CD4-positive, alpha-beta memory T cell (primary cell): ENCODE measurements at regions not wholly inside any gene's neighbourhood (a gene's known extent, or its start where the extent isn't known, plus 50 kb on each side); places are given as distances from the start of the nearest gene placed in this dataset.
"Not testable (repeated sequence)": the region's sequence is repeated elsewhere in the genome, so short reads cannot be mapped to it uniquely, and the experiment has no call there.

ENCODE experiments used
- CTCF ChIA-PET: fragments of 350-600 bp; sonication (Branson Sonifier 250); formaldehyde crosslinking; loops from one replicate; lab custom pipeline; 2021; ENCODE audit warnings: inconsistent platforms; ENCODE audit not compliant: partially characterized antibody; lab: Charles Lee
- POLR2A ChIA-PET: fragments of 350-600 bp; sonication (Branson Sonifier 250); formaldehyde crosslinking; loops from one replicate; lab custom pipeline; 2021; ENCODE audit not compliant: partially characterized antibody; lab: Charles Lee
- DNase-seq, 5 donors: peaks; one replicate each; pipeline versions ENCODE4 v3.0.0 to v3.0.0-alpha.2; 2020 to 2022; ENCODE audit warnings: mixed read lengths in 1 of 5
- H3K27ac ChIP-seq: one replicate; pipeline ENCODE4 v1.7.0; 2013; ENCODE audit warnings: low read depth, low read length
- H3K27me3 ChIP-seq: 2 replicates; pipeline ENCODE4 v1.7.0; 2013; ENCODE audit warnings: mild to moderate bottlenecking, low read length, moderate library complexity; ENCODE audit not compliant: insufficient read depth
- H3K36me3 ChIP-seq: 2 replicates; pipeline ENCODE4 v1.7.0; 2013; ENCODE audit warnings: mild to moderate bottlenecking, low read length, moderate library complexity; ENCODE audit not compliant: insufficient read depth
- H3K4me1 ChIP-seq: 2 replicates; pipeline ENCODE4 v1.7.0; 2013; ENCODE audit warnings: mild to moderate bottlenecking, low read length, moderate library complexity; ENCODE audit not compliant: insufficient read depth
- H3K4me3 ChIP-seq, 2 donors: one replicate each; pipeline ENCODE4 v1.7.0; 2013; ENCODE audit warnings: low read length in 2 of 2, mild to moderate bottlenecking in 1 of 2
- H3K9me3 ChIP-seq, 2 donors: one replicate each; pipeline ENCODE4 v1.7.0; 2013; ENCODE audit warnings: low read length in 2 of 2, control low read depth in 1 of 2; ENCODE audit not compliant: control insufficient read depth in 1 of 2
- H3K27ac Mint-ChIP-seq, 7 donors: one replicate each; pipeline ENCODE4 v1.8.0; 2020 to 2021; ENCODE audit warnings: mixed read lengths in 7 of 7, mild to moderate bottlenecking in 6 of 7, inconsistent platforms in 3 of 7, moderate library complexity in 3 of 7
- H3K27me3 Mint-ChIP-seq, 2 donors: one replicate each; pipeline ENCODE4 v1.8.0; 2020 to 2021; ENCODE audit warnings: mixed read lengths in 2 of 2
- H3K36me3 Mint-ChIP-seq, 2 donors: one replicate each; pipeline ENCODE4 v1.8.0; 2020 to 2021; ENCODE audit warnings: mixed read lengths in 2 of 2, inconsistent platforms in 1 of 2, mild to moderate bottlenecking in 1 of 2
- H3K4me1 Mint-ChIP-seq, 4 donors: one replicate each; pipeline ENCODE4 v1.8.0; 2020 to 2021; ENCODE audit warnings: mixed read lengths in 4 of 4, mild to moderate bottlenecking in 1 of 4
- H3K4me3 Mint-ChIP-seq, 8 donors: one replicate each; pipeline ENCODE4 v1.8.0; 2020 to 2021; ENCODE audit warnings: mixed read lengths in 8 of 8, mild to moderate bottlenecking in 7 of 8, moderate library complexity in 6 of 8, inconsistent platforms in 3 of 8
- H3K9me3 Mint-ChIP-seq, 8 donors: one replicate each; pipeline ENCODE4 v1.8.0; 2020 to 2021; ENCODE audit warnings: mixed read lengths in 8 of 8, mild to moderate bottlenecking in 5 of 8, inconsistent platforms in 3 of 8, moderate library complexity in 1 of 8
- intact Hi-C: fragments of 100-400 bp; cut with micrococcal nuclease; formaldehyde crosslinking; loops from one replicate; pipeline ENCODE4 v1.15.1; 2023

DNA sequence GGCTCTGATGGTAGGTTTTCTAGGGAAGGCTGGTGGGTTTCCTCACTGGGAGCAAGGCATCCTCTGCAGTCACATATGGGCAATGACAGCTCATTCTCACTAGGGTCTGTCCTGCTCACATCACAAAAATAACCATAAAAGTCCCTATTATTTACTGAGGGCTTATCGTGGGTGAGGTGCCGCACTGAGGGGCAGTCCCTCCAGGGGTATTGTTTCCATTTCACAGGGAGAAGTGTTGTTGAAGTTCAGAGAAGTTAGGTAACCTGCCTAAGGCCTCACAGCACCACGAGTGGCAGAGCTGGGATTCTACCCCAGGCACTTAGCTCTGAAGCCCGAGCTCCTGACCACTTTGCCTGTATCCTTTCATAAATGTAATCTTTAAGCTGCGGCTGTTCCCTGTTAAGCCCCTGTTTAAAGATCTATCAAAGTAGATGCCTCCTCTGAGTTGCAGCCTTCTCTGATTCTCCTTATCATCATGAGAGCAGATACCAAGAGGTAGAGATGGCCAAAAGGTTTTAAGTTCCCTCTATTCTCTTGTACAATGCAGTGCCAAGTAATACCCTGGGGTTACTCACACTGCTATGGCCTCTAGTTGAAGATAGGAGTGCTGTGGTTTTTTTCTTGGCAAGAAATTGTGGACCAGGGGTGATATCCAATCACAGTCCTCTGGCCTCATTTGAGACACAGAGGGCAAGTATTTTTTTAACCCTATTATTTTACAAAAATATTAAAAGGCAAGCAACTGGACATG lies 107.0 kb downstream of the RPLP1 start:
- Histone ChIP-seq H3K4me1 (no peaks in the 10 kb centered on the region), H3K9me3 (no peaks in the 10 kb centered on the region), H3K4me3 (no peak overlapping the region), H3K27ac (no peak overlapping the region), H3K36me3 (no peaks in the 10 kb centered on the region), H3K27me3 (no peaks in the 10 kb centered on the region)
- Mint-ChIP-seq H3K27me3 (peaks cover 2 to 3% of the 10 kb centered on the region in 2 donors), H3K36me3 (no peaks in the 10 kb centered on the region), H3K4me1 (no peaks in the 10 kb centered on the region), H3K4me3 (no peak overlapping the region), H3K9me3 (peaks cover 0 to 2% (median 0%) of the 10 kb centered on the region in 8 donors), H3K27ac (no peak overlapping the region)
- ChIA-PET CTCF (interaction anchor here (1.6 kb wide), 1 partner anchor 908 kb away, joined by 3 read pairs; no protein-coding TSS in a partner anchor), POLR2A (no interaction called here)
- intact Hi-C loops: no loop called here
- DNase-seq: no peak

DNA sequence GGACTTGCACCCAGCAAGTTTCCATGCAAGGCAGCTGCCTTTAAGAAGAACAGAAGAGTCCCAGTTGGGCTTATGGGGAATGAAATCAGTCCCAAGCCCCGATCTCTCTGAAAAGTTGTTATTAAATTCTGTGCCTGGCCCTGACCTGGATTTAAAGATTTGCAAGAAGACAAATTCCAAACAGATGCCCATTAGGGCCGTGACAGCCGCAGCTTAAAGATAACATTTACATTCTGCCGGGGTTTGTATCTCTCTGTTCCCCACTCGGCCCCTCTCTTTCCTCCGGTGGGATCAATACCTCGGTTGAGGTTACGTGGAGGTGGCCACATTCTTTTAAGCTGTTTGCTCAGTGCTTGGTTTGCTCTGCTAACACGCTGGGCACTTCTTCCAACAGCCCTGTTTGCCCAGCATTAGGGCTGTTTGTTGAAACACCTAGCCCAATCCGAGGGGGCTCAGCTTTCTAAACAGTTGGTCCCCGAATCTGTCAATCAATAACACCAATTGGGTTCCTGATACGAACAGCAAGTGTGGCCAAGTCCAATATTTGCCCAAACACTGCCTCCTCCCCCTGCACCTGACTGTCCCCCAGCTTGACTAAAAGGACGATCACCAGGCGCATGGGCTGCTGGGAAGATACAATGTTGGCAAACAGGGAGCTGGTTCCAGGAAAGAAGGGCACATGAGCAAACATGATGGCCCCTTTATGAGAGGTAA lies 108.6 kb downstream of the RPLP1 start:
- no peak for DNase-seq
- no peaks in the 10 kb centered on the region for H3K36me3 Mint-ChIP-seq
- Histone ChIP-seq H3K36me3 (no peaks in the 10 kb centered on the region), H3K9me3 (no peaks in the 10 kb centered on the region), H3K27me3 (no peaks in the 10 kb centered on the region), H3K27ac (no peak overlapping the region), H3K4me1 (no peaks in the 10 kb centered on the region), H3K4me3 (no peak overlapping the region)
- no peak overlapping the region for H3K27ac Mint-ChIP-seq
- ChIA-PET POLR2A (interaction anchor here (0.6 kb wide), 1 partner anchor 725 kb away, joined by 5 read pairs; no protein-coding TSS in a partner anchor), CTCF (no interaction called here)
- H3K4me1 Mint-ChIP-seq: no peaks in the 10 kb centered on the region
- H3K27me3 Mint-ChIP-seq: peaks cover 2 to 3% of the 10 kb centered on the region in 2 donors
- intact Hi-C loops: no loop called here
- peaks cover 0 to 2% (median 0%) of the 10 kb centered on the region in 8 donors for H3K9me3 Mint-ChIP-seq
- H3K4me3 Mint-ChIP-seq: no peak overlapping the region

DNA sequence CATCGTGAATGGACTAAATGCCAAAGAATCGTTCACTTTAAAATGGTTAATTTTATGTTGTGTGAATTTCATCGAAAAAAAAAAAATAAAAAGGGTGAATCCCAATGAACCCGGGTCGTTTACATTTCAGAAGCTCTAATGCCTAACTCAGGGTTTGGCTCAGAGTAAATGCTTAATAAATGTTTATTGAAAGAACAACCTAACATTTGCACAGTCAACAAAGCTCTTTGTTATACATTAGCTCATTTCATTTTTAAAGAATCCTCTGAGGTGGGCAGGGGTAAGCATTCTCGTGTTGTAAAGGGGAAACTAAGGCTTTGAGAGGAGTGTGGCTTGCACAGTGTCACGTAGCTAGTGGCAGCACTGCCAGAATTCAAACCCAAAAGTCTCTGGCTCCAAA lies 109.5 kb downstream of the RPLP1 start:
- H3K27me3 ChIP-seq: no peaks in the 10 kb centered on the region
- peaks cover 2 to 3% of the 10 kb centered on the region in 2 donors for H3K27me3 Mint-ChIP-seq
- H3K36me3 ChIP-seq: no peaks in the 10 kb centered on the region
- intact Hi-C loops: no loop called here
- H3K4me3 ChIP-seq: no peak overlapping the region
- H3K4me1 ChIP-seq: no peaks in the 10 kb centered on the region
- ChIA-PET POLR2A (no interaction called here), CTCF (no interaction called here)
- no peaks in the 10 kb centered on the region for H3K4me1 Mint-ChIP-seq
- no peaks in the 10 kb centered on the region for H3K36me3 Mint-ChIP-seq
- no peak overlapping the region for H3K27ac ChIP-seq
- peaks cover 0 to 2% (median 0%) of the 10 kb centered on the region in 8 donors for H3K9me3 Mint-ChIP-seq
- H3K27ac Mint-ChIP-seq: no peak overlapping the region
- no peak overlapping the region for H3K4me3 Mint-ChIP-seq
- DNase-seq: no peak
- no peaks in the 10 kb centered on the region for H3K9me3 ChIP-seq

DNA sequence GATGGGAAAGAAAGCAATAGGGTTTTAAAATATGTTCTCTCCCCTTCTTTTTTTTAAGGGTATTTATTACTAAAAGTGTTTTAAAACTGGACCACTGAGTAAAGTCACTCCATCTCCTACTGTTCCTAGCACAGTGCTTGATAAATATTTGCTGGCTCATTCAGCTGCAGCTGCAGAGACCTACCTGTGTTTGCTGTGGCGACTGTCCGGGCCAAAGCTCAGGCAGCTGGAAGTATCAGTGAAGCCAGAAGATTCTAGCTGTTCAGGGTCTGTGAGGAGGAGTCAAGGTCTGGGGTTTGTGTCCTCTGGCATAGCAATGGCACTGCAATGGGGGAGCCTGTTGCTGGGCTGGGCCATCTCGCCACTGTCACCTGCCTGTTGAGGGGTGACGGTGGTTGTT lies 109.9 kb downstream of the RPLP1 start:
- Mint-ChIP-seq H3K9me3 (peaks cover 0 to 2% (median 0%) of the 10 kb centered on the region in 8 donors), H3K27me3 (peaks cover 2 to 3% of the 10 kb centered on the region in 2 donors), H3K4me3 (no peak overlapping the region), H3K4me1 (no peaks in the 10 kb centered on the region), H3K27ac (no peak overlapping the region), H3K36me3 (no peaks in the 10 kb centered on the region)
- CTCF ChIA-PET: no interaction called here
- H3K36me3 ChIP-seq: no peaks in the 10 kb centered on the region
- H3K27ac ChIP-seq: no peak overlapping the region
- H3K4me1 ChIP-seq: no peaks in the 10 kb centered on the region
- no peak overlapping the region for H3K4me3 ChIP-seq
- H3K9me3 ChIP-seq: no peaks in the 10 kb centered on the region
- no peaks in the 10 kb centered on the region for H3K27me3 ChIP-seq
- intact Hi-C loops: no loop called here
- no peak for DNase-seq
- POLR2A ChIA-PET: no interaction called here

DNA sequence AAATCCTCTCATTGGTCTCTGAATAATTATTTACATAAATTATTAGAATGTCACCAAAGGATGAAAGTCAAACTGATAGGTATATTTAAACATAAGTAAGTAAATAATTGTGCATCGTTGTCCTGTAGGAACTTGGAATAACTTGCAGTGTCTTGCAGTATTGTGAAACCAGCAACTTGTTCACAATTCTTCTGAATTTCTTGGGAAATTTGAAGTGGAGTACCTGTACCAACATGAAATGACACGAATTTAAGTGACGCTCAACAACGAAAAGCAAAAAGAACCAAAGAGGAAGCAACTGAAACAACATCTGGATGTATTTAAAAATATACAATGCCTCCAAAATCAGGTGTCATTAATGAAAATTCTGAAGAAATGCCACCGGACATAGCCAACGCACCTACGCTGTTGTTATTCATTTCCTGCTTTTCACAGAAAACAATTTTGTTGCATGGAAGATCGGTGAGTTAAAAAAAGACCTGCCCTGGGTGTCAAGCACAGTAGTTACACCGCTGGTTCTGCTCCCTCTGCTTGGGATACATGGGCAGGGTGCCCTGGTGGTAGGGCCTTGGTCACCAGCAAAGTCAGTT lies 112.5 kb downstream of the RPLP1 start:
- Histone ChIP-seq H3K9me3 (no peaks in the 10 kb centered on the region), H3K27me3 (no peaks in the 10 kb centered on the region), H3K4me1 (no peaks in the 10 kb centered on the region), H3K4me3 (no peak overlapping the region), H3K27ac (no peak overlapping the region), H3K36me3 (no peaks in the 10 kb centered on the region)
- intact Hi-C loops: no loop called here
- H3K4me3 Mint-ChIP-seq: no peak overlapping the region
- POLR2A ChIA-PET: no interaction called here
- no peaks in the 10 kb centered on the region for H3K36me3 Mint-ChIP-seq
- DNase-seq: no peak
- peaks cover 2 to 5% of the 10 kb centered on the region in 2 donors for H3K27me3 Mint-ChIP-seq
- H3K27ac Mint-ChIP-seq: no peak overlapping the region
- CTCF ChIA-PET: no interaction called here
- H3K4me1 Mint-ChIP-seq: no peaks in the 10 kb centered on the region
- peaks cover 0 to 2% (median 0%) of the 10 kb centered on the region in 8 donors for H3K9me3 Mint-ChIP-seq

DNA sequence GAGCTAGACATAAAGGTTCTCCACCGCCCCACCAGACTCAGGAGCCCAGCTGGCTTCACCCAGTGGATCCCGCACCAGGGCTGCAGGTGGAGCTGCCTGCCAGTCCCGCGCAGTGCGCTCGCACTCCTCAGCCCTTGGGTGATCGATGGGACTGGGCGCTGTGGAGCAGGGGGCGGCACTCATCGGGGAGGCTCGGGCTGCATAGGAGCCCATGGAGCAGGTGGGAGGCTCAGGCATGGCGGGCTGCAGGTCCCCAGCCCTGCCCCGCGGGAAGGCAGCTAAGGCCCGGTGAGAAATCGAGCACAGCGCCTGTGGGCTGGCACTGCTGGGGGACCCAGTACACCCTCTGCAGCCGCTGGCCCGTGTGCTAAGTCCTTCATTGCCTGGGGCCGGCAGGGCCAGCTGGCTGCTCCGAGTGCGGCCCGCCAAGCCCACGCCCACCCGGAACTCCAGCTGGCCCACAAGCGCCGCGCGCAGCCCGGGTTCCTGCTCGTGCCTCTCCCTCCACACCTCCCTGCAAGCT lies 114.7 kb downstream of the RPLP1 start:
- H3K36me3 ChIP-seq, H3K27me3 ChIP-seq, intact Hi-C loops, POLR2A ChIA-PET, DNase-seq, H3K4me1 ChIP-seq, CTCF ChIA-PET, H3K27ac Mint-ChIP-seq, H3K4me1 Mint-ChIP-seq, H3K27ac ChIP-seq, H3K27me3 Mint-ChIP-seq, H3K4me3 ChIP-seq, H3K9me3 Mint-ChIP-seq, H3K9me3 ChIP-seq, H3K4me3 Mint-ChIP-seq, H3K36me3 Mint-ChIP-seq: not testable (repeated sequence)
